HCT116 (cell line): ENCODE measurements at regions not wholly inside any gene's neighbourhood (a gene's known extent, or its start where the extent isn't known, plus 50 kb on each side); places are given as distances from the start of the nearest gene placed in this dataset.

Experiments used
- ATAC-seq: fragments of 200-7000 bp; cut with Tn5 transposase; 2 replicates; pipeline ENCODE4 v1.9.1; 2020; ENCODE audit warnings: mild to moderate bottlenecking, moderate library complexity
- BruUV-seq: library from RNA; stranded (reverse); fragments of 400-500 nt; replicated peaks from 2 replicates; lab custom pipeline; 2021; lab: Mats Ljungman, UMichigan
- CTCF ChIA-PET: fragments of 300-600 bp; sonication (Branson Sonifier 250); formaldehyde crosslinking; loops from one replicate; lab custom pipeline; 2021; ENCODE audit warnings: antibody characterized with exemption; lab: Charles Lee
- POLR2A ChIA-PET: fragments of 300-600, 350-600 bp; sonication (Branson Sonifier 250); formaldehyde crosslinking; loops from one replicate; lab custom pipeline; 2021; ENCODE audit warnings: antibody characterized with exemption; lab: Charles Lee
- RAD21 ChIA-PET, 2 experiments: fragments of 300-600 bp; sonication (Branson Sonifier 250); formaldehyde crosslinking; loops; one replicate each; lab custom pipeline; 2023; ENCODE audit warnings: low total read pairs in 2 of 2; ENCODE audit not compliant: uncharacterized antibody in 2 of 2, unreplicated experiment in 2 of 2, low non-redundant PET in 1 of 2; lab: Charles Lee
- DNase-seq: peaks from one replicate; pipeline ENCODE4 v3.0.0-alpha.2; 2010; ENCODE audit warnings: low read depth, low spot score
- H2AFZ ChIP-seq: fragments of 200-600 bp; shearing (Covaris generic), sonication (generic); 2 replicates; pipeline ENCODE4 v1.6.1; 2017; ENCODE audit warnings: low read depth, mixed run types, mixed read lengths, antibody characterized with exemption, low read length; ENCODE audit not compliant: poor library complexity, severe bottlenecking
- H3K27ac ChIP-seq: 2 replicates; pipeline ENCODE4 v1.5.1; 2012; ENCODE audit warnings: low read depth, low read length
- H3K27me3 ChIP-seq: fragments of 200-600 bp; sonication (generic); 2 replicates; pipeline ENCODE4 v1.6.1; 2016; ENCODE audit warnings: mixed run types, low read length, mixed read lengths; ENCODE audit not compliant: insufficient read depth
- H3K36me3 ChIP-seq, 2 experiments: fragments of 200-500 bp in 1 of 2; fragments of 200-600 bp in 1 of 2; sonication (Bioruptor generic) in 1 of 2; sonication (generic) in 1 of 2; 2 replicates each; pipeline versions ENCODE4 v1.5.1 to v1.6.1; 2014 to 2016; ENCODE audit warnings: low read length in 2 of 2, inconsistent platforms in 1 of 2, mixed read lengths in 1 of 2, mixed run types in 1 of 2; ENCODE audit not compliant: insufficient read depth in 2 of 2, control insufficient read depth in 1 of 2
- H3K4me1 ChIP-seq, 2 experiments: fragments of 200-600 bp in 1 of 2; sonication (generic) in 1 of 2; 2 replicates each; pipeline versions ENCODE4 v1.5.1 to v1.6.1; 2012 to 2017; ENCODE audit warnings: low read length in 2 of 2, inconsistent platforms in 1 of 2, mild to moderate bottlenecking in 1 of 2, mixed read lengths in 1 of 2, mixed run types in 1 of 2, moderate library complexity in 1 of 2; ENCODE audit not compliant: insufficient read depth in 2 of 2, control insufficient read depth in 1 of 2
- H3K4me2 ChIP-seq: fragments of 200-600 bp; sonication (generic); 2 replicates; pipeline ENCODE4 v1.6.1; 2017; ENCODE audit warnings: mixed run types, low read length, mixed read lengths
- H3K4me3 ChIP-seq, 2 experiments: fragments of 200-600 bp in 1 of 2; sonication (generic) in 1 of 2; replicated peaks in 1 of 2; 2 replicates each; pipeline ENCODE4 v1.5.1; 2011 to 2016; ENCODE audit warnings: low read length in 2 of 2, control low read depth in 1 of 2, low read depth in 1 of 2, mild to moderate bottlenecking in 1 of 2, mixed read lengths in 1 of 2, mixed run types in 1 of 2
- H3K79me2 ChIP-seq: fragments of 200-600 bp; sonication (generic); 2 replicates; pipeline ENCODE4 v1.6.1; 2017; ENCODE audit warnings: mild to moderate bottlenecking, mixed run types, low read length, moderate library complexity, mixed read lengths; ENCODE audit not compliant: insufficient read depth
- H3K9ac ChIP-seq: fragments of 200-600 bp; sonication (generic); 2 replicates; pipeline ENCODE4 v1.6.1; 2016; ENCODE audit warnings: low read length, mixed read lengths
- H3K9me2 ChIP-seq: fragments of 200-600 bp; sonication (generic), shearing (Covaris generic); 2 replicates; pipeline ENCODE4 v1.6.1; 2017; ENCODE audit warnings: mixed run types, mild to moderate bottlenecking, moderate library complexity; ENCODE audit not compliant: insufficient read depth
- H3K9me3 ChIP-seq, 2 experiments: fragments of 200-500 bp in 1 of 2; fragments of 200-600 bp in 1 of 2; sonication (Bioruptor generic) in 1 of 2; sonication (generic) in 1 of 2; 2 replicates each; pipeline ENCODE4 v1.6.1; 2014 to 2017; ENCODE audit warnings: low read length in 2 of 2, mixed read lengths in 2 of 2, inconsistent platforms in 1 of 2, low read depth in 1 of 2, mild to moderate bottlenecking in 1 of 2, mixed run types in 1 of 2, moderate library complexity in 1 of 2; ENCODE audit not compliant: control insufficient read depth in 1 of 2, insufficient read depth in 1 of 2
- H4K20me1 ChIP-seq: fragments of 200-600 bp; sonication (generic), shearing (Covaris generic); 2 replicates; pipeline ENCODE4 v1.6.1; 2017; ENCODE audit warnings: mixed run types, mild to moderate bottlenecking, moderate library complexity; ENCODE audit not compliant: insufficient read depth
- EGR1 ChIP-seq: IDR thresholded peaks from 2 replicates; pipeline ENCODE4 v1.6.1; 2012; ENCODE audit warnings: low read depth
- EZH2 ChIP-seq: fragments of 200-600 bp; sonication (generic); IDR thresholded peaks from 2 replicates; pipeline ENCODE4 v1.6.1; 2017; ENCODE audit warnings: antibody characterized with exemption, mixed run types
- EZH2phosphoT487 ChIP-seq: fragments of 200-600 bp; IDR thresholded peaks from 2 replicates; pipeline ENCODE4 v1.6.1; 2018; ENCODE audit warnings: antibody characterized with exemption, borderline replicate concordance
- RAD21 ChIP-seq: IDR thresholded peaks from 2 replicates; pipeline ENCODE4 v1.6.1; 2012; ENCODE audit warnings: low read depth, mild to moderate bottlenecking
- REST ChIP-seq: IDR thresholded peaks from 2 replicates; pipeline ENCODE4 v1.6.1; 2012; ENCODE audit warnings: low read depth
- TCF7L2 ChIP-seq: IDR thresholded peaks from 2 replicates; pipeline ENCODE4 v1.7.0; 2011; ENCODE audit warnings: borderline replicate concordance, inconsistent platforms; ENCODE audit not compliant: insufficient read depth, insufficient read length; ENCODE audit errors: extremely low read depth
- YY1 ChIP-seq: IDR thresholded peaks from 2 replicates; pipeline ENCODE4 v1.6.1; 2011; ENCODE audit warnings: low read length, low read depth, moderate library complexity, mild to moderate bottlenecking; ENCODE audit not compliant: insufficient replicate concordance; ENCODE audit errors: extremely low read depth
- ZBTB33 ChIP-seq: IDR thresholded peaks from 2 replicates; pipeline ENCODE4 v1.6.1; 2011; ENCODE audit warnings: mild to moderate bottlenecking, low read length, moderate library complexity; ENCODE audit not compliant: insufficient replicate concordance; ENCODE audit errors: extremely low read depth
- ZFX ChIP-seq: fragments of 450-650 bp; IDR thresholded peaks from 2 replicates; pipeline ENCODE4 v1.6.1; 2017
- ZNF274 ChIP-seq: fragments of 200-500 bp; sonication (Bioruptor generic); IDR thresholded peaks from 2 replicates; pipeline ENCODE4 v1.6.1; 2014; ENCODE audit warnings: mild to moderate bottlenecking, low read depth, low read length, inconsistent platforms
- intact Hi-C: fragments of 100-400 bp; cut with micrococcal nuclease; formaldehyde crosslinking; loops from 2 replicates; pipeline ENCODE4 v1.10.0; 2022
- TF ChIP-seq, protein P1 (sequence below): IDR thresholded peaks from 2 replicates; pipeline ENCODE4 v1.6.1; 2012

DNA sequence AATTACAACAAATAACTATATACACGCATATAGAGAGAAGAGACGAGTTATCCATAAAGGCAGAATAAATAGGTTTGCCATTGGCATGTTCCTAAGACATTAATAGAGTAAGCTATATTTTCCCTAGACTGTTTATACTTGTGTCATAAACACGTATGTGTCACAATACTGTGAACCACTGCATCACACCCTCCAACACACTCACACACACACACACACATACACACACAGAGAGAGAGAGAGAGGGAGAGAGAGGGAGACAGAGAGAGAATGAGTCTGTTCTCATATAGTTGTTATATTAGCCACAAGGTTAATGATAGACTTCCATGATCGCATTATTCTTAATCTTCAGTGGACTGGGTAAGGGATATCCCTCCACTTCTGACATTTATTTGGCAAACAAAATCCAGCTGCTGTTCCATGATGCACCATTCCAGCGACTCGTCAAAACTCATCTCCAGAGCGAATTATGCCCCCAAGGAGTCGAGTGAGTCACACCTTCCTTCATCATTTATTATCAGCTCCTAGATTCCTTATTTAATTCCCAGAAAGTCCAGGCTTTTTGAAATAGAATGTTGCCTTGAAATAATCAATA is 82.8 kb upstream of the HIVEP1 start:
- no peak overlapping the region for H3K9ac ChIP-seq
- H3K9me3 ChIP-seq, result no peaks in the 10 kb centered on the region
- ChIA-PET RAD21 (no interaction called here), POLR2A (no interaction called here), CTCF (no interaction called here)
- TF ChIP-seq ZFX, result no peak
- TF ChIP-seq ZBTB33, result no peak
- TF ChIP-seq, protein P1, sequence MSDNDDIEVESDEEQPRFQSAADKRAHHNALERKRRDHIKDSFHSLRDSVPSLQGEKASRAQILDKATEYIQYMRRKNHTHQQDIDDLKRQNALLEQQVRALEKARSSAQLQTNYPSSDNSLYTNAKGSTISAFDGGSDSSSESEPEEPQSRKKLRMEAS, result no peak
- TF ChIP-seq TCF7L2, result no peak
- no peak for TF ChIP-seq EZH2phosphoT487
- no peak for TF ChIP-seq ZNF274
- TF ChIP-seq RAD21, result no peak
- no peak for TF ChIP-seq REST
- no peak for TF ChIP-seq EZH2
- TF ChIP-seq EGR1, result no peak
- no peak for TF ChIP-seq YY1
- ATAC-seq, result no peak
- H2AFZ ChIP-seq, result no peak overlapping the region
- BruUV-seq, result no TSS peak
- H3K27me3 ChIP-seq, result no peaks in the 10 kb centered on the region
- no peaks in the 10 kb centered on the region for H3K36me3 ChIP-seq
- H3K27ac ChIP-seq, result no peak overlapping the region
- no peaks in the 10 kb centered on the region for H3K79me2 ChIP-seq
- H3K9me2 ChIP-seq, result no peaks in the 10 kb centered on the region
- intact Hi-C loops, result no loop called here
- no peaks in the 10 kb centered on the region for H4K20me1 ChIP-seq
- DNase-seq, result no peak
- H3K4me3 ChIP-seq, result no peak overlapping the region
- H3K4me1 ChIP-seq, result no peaks in the 10 kb centered on the region
- no peak overlapping the region for H3K4me2 ChIP-seq
